Effector memory CD4-positive, alpha-beta T cell (primary cell): ENCODE measurements at regions not wholly inside any gene's neighbourhood (a gene's known extent, or its start where the extent isn't known, plus 50 kb on each side); places are given as distances from the start of the nearest gene placed in this dataset.

Experiments
- DNase-seq, 3 donors: peaks; one replicate each; pipeline ENCODE4 v3.0.0-alpha.2; 2020
- H3K27ac ChIP-seq: 2 replicates; pipeline ENCODE4 v1.7.0; 2013; ENCODE audit warnings: mild to moderate bottlenecking, low read length, moderate library complexity; ENCODE audit not compliant: insufficient read depth, poor library complexity, severe bottlenecking
- H3K27me3 ChIP-seq: replicated peaks from 2 replicates; pipeline ENCODE4 v1.7.0; 2013; ENCODE audit warnings: mild to moderate bottlenecking, low read length; ENCODE audit not compliant: insufficient read depth, control insufficient read depth, poor library complexity, severe bottlenecking
- H3K36me3 ChIP-seq: 2 replicates; pipeline ENCODE4 v1.7.0; 2013; ENCODE audit warnings: mild to moderate bottlenecking, low read length, moderate library complexity; ENCODE audit not compliant: control insufficient read depth, insufficient read depth
- H3K4me1 ChIP-seq: 2 replicates; pipeline ENCODE4 v1.7.0; 2013; ENCODE audit warnings: low read length, mild to moderate bottlenecking; ENCODE audit not compliant: control insufficient read depth, insufficient read depth, poor library complexity, severe bottlenecking
- H3K4me3 ChIP-seq: 2 replicates; pipeline ENCODE4 v1.7.0; 2013; ENCODE audit warnings: low read length, low read depth, mild to moderate bottlenecking; ENCODE audit not compliant: insufficient read depth, poor library complexity, severe bottlenecking
- H3K9me3 ChIP-seq: 2 replicates; pipeline ENCODE4 v1.7.0; 2013; ENCODE audit warnings: mild to moderate bottlenecking, low read length, moderate library complexity; ENCODE audit not compliant: control insufficient read depth

GRCh38 chr20:9909167-9909566 lies 70.3 kb upstream of the PAK5 start:
- no peaks in the 10 kb centered on the region for H3K36me3 ChIP-seq

DNA sequence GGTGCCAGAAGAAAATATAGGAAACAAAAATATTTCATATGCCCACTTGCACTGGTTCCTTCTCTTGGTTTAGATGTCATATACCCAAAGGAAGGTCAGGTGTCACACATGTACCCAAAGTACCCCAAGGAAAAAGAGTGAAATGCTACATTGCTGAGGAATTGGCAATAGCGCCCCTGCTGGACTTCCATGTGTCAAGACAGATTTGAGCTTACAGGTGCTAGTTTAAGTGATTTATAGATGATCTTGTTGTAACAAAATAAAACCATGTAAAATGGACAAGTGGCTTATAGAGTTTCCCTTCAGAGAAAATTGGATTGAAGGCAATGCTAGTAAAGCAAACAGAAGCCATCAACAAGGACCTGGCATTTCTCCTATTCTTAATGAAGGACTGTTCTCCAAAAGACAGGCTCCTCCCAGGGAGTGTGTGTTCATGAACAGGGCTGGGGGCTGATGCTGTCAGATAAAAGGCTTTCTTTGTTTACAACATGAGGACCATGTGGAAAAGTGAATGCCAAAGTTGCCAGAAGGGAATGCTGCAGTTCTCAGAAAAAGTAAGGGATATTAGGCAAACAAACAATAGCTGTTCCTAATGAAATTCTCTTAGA lies 64.3 kb upstream of the PAK5 start:
- Histone ChIP-seq H3K4me1 (no peaks in the 10 kb centered on the region), H3K4me3 (no peak overlapping the region), H3K9me3 (no peaks in the 10 kb centered on the region), H3K36me3 (no peaks in the 10 kb centered on the region), H3K27me3 (no peaks in the 10 kb centered on the region), H3K27ac (no peak overlapping the region)
- DNase-seq, result no peak

More at GRCh38 chr20:9909167-9909566, 70.3 kb upstream of the PAK5 start:
- Histone ChIP-seq H3K4me1 (no peaks in the 10 kb centered on the region), H3K27ac (no peak overlapping the region), H3K27me3 (no peaks in the 10 kb centered on the region), H3K4me3 (no peak overlapping the region), H3K9me3 (no peaks in the 10 kb centered on the region)
- DNase-seq, result no peak

DNA sequence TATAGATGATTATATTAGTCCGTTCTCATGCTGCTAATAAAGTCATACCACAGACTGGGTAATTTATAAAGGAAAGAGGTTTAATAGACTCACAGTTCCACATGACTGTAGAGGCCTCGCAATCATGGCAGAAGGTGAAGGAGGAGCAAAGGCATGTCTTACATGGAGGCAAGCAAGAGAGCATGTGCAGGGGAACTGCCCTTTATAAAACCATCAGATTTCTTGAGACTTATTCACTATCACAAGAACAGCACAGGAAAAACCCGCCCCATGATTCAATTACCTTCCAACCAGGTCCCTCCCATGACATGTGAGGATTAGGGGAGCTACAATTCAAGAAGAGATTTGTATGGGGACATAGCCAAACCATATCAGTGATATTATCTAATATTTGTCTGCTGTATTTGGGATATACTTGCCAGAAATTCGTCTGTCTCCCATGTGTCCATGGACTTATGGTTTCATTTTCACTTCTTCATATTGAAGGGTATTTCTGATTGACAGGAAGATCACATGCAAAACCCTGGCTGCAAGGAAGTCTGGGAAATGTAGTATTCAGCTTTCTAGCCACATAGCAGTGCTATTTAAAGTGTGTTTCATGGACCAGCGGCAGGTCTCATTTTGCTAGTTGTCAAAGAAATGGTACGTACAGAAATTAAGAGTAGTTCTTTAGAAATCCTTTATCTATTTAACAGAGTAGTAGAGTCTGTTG lies 50.5 kb upstream of the PAK5 start:
- H3K36me3 ChIP-seq, result no peaks in the 10 kb centered on the region
- H3K9me3 ChIP-seq, result no peaks in the 10 kb centered on the region
- no peaks in the 10 kb centered on the region for H3K4me1 ChIP-seq
- H3K27me3 ChIP-seq, result no peaks in the 10 kb centered on the region
- no peak overlapping the region for H3K4me3 ChIP-seq
- DNase-seq, result no peak
- no peak overlapping the region for H3K27ac ChIP-seq
